T47D (cell line): ENCODE measurements at regions not wholly inside any gene's neighbourhood (a gene's known extent, or its start where the extent isn't known, plus 50 kb on each side); places are given as distances from the start of the nearest gene placed in this dataset.
"Not testable (repeated sequence)": the region's sequence is repeated elsewhere in the genome, so short reads cannot be mapped to it uniquely, and the experiment has no call there.

Experiments used
- DNase-seq, 2 experiments: peaks; one replicate each; pipeline versions ENCODE4 v3.0.0 to v3.0.0-alpha.2; 2011 to 2012; ENCODE audit warnings: low read depth in 1 of 2, low spot score in 1 of 2
- JUND ChIP-seq: IDR thresholded peaks from 2 replicates; pipeline ENCODE4 v1.6.1; 2012; ENCODE audit warnings: low read depth
- in situ Hi-C: cut with HindIII; loops from 2 replicates; pipeline ENCODE4 v1.10.0; 2016; ENCODE audit warnings: low sequenced_read_pairs, low pct_unique_long_range_greater_than_20kb

- DNase-seq, result no peak
- in situ Hi-C loops, result no loop called here
- TF ChIP-seq JUND, result no peak
Measured at GRCh38 chr11:112532506-112532905, 271.8 kb upstream of the PLET1 start.

GRCh38 chr11:112533682-112534081 lies 273.0 kb upstream of the PLET1 start:
- no peak for TF ChIP-seq JUND
- in situ Hi-C loops, result no loop called here

DNA sequence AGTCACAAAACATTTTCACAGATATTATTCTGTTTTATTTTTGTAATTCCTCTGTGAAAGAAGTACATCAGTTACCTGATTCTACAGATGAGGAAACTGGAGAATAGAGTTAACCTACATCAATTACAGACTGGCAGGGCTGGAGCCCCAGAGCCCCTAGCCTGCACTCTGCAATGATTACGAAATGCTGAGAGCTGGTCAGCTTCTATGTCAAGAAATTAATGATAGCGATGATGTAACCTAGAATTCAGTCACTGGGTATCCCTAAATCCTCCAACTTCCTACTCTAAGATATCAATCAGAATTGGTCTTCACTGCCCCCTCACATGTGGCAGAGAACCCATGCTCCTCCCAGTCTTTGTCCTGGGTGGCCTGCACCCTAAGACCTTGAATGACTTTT lies 273.5 kb upstream of the PLET1 start:
- in situ Hi-C loops, result no loop called here
- DNase-seq, result no peak
- no peak for TF ChIP-seq JUND

More at GRCh38 chr11:112533682-112534081, 273.0 kb upstream of the PLET1 start:
- no peak for DNase-seq

DNA sequence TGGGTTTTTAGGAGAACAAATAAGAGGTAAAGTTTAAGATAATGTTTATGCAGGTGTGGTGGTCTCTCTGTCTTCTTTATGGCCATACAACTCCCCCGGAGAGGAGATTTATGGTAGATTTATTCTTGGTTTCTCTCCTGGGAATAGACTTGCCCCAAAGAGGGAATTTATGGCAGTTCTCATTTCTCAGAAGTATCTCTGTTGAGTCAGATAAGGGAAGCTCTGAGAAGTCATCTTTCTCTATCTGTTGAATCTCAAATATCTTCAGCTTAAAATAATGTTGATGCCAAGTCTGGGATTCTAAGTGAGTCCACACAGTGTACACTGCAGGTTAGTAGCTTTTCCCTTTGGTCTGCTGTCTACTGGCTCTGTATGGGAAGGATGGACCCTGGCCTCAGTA lies 276.4 kb upstream of the PLET1 start:
- DNase-seq, result no peak
- in situ Hi-C loops, result no loop called here
- no peak for TF ChIP-seq JUND

DNA sequence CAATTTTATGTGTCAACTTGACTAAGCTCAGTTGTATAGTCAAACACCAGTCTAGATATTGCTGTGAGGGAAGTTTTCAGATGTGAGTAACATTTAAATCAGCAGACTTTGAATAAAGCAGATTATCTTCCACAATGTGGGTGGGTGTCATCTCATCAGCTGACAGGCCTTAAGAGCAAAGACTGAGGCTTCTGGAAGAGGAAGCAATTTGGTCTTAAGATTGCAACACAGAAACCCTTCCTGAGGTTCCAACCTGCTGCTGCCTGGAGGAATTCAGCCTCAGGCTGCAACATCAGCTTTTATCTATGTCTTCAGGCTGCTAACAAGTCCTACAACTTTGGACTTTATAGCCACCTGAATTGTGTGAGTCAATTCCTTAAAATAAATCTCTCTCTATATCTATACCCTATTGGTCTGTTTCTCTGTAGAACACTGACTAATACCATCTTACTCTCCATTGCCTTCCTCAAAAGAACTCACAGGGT lies 277.2 kb upstream of the PLET1 start:
- no peak for TF ChIP-seq JUND
- in situ Hi-C loops, result no loop called here
- DNase-seq, result no peak

GRCh38 chr11:112538534-112539280 lies 278.0 kb upstream of the PLET1 start:
- no peak for TF ChIP-seq JUND
- in situ Hi-C loops, result no loop called here

GRCh38 chr11:112539281-112539555 lies 278.6 kb upstream of the PLET1 start:
- in situ Hi-C loops, DNase-seq: not testable (repeated sequence)

More at GRCh38 chr11:112538534-112539280, 278.0 kb upstream of the PLET1 start:
- no peak for DNase-seq

DNA sequence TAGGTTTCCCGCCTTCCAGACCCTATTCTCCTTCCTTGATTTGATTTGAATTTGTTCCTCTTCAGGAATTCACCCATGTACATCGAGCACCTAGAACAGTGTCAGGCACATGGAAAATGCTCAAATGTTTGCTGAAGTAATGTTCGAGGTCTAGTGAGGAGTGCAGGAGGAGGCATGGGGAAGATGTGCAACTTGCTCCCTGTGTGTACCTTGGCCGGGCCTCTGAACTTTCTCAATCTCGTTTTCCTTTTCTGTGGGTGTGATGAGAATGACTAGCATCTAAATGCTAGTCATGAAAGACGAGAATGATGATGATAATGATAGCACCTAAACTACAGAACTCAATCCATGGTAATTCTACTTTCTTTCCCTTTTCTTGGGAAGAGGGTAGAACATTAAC lies 279.1 kb upstream of the PLET1 start:
- no peak for TF ChIP-seq JUND
- in situ Hi-C loops, result no loop called here
- no peak for DNase-seq

DNA sequence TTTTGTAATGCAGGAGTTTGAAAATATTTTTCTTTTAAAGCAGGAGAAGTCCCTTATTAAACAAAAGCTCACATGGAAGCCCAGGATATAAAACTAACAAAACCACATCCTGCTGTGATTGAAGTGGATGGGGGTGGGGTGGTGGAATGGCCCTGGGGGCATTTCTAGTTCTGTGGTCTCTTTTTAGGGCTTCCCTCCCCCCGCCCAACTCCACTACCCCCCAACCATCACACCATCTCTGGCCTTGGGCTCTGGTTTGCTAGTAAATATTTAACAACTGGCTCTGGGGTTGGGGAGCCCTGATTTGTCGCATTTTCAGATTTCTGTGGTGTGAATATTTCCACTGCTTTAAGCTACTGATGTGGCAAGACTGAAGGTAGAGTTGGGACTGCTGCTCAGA lies 279.6 kb upstream of the PLET1 start:
- no peak for DNase-seq
- no peak for TF ChIP-seq JUND
- in situ Hi-C loops, result no loop called here

DNA sequence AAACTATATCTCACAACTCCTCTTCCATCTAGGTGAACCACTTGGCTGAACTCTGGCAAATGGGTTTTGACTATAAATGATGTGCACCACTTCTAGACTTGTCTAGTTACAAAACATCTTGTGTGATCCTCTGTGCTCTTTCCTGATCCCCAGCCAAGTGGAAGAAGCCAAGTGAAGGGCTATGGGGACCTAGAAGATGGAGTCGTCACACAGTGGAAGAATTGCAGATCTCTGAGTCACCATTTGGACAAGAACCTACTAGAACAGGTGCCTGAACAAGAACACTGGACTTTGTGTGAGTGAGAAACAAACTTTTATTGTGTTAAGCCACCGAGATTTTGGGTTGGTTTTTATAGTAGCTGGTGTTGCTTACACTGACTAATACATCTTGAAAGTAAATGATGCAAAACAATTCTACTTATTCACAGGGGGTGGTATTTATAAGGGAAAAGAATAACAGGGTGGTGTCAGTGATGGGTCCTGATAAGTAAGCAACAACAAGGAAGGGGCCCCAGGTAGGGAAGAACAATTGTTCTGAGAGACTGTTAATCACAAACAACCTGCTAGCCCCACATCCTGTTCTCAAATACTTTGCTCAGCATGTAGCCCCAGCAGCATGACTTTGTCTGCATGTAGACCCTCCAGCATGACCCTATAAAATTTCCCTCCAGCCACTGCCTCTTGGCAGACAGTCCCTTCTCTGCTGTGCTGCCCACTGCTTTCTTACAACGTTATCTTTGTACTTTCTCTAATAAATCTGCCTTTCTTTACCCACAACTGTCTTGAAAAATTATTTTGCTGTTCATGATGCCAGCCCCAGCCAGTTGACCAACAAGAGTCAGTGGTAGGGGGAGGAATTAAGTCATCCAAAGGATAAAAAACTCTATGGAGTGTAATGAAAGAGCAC lies 280.7 kb upstream of the PLET1 start:
- TF ChIP-seq JUND, result no peak
- DNase-seq, result no peak
- in situ Hi-C loops, result no loop called here

- in situ Hi-C loops, result no loop called here
- TF ChIP-seq JUND, result no peak
- DNase-seq, result no peak
Measured at GRCh38 chr11:112542479-112542878, 281.8 kb upstream of the PLET1 start.

DNA sequence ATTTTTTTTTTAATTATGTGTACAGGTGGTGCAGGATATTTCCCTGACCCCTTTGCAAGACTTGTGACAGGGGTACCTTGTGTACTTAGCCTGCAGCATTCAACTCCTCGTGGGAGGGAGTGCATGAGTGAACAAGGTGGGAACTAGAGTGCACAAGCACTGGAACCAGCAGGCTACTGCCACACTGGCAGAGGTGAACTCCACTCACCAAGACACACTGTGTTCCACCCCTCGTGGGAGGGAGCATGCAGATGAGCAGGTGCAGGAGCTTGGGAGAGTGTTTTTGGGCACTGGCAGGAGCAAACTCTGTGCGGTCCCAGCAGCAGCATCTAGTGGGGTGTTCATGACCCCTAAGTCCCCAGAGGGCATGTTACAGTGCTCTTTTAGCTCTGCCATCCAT lies 282.7 kb upstream of the PLET1 start:
- TF ChIP-seq JUND, result no peak
- DNase-seq, result no peak
- in situ Hi-C loops, result no loop called here

DNA sequence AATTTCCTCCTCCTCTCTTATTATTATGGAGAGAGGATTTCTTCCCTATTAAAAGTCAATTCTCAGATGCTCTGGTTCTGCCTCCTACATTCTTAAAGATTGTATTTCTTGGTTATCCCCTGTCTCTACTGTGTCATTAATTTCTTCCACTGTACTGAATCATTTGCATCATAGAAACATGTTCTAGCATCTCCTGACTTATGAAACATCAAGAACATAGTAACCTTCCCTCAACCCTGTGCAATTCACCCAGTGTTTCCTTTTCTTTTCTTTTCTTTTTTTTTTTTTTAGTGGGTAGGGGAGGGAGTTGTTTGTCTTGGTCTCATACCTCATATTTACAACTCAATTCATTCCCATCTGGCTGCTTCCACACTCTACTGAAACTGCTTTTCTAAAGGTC lies 288.0 kb upstream of the PLET1 start:
- in situ Hi-C loops, result no loop called here
- no peak for DNase-seq
- no peak for TF ChIP-seq JUND
